A673 (cell line): ENCODE measurements at regions not wholly inside any gene's neighbourhood (a gene's known extent, or its start where the extent isn't known, plus 50 kb on each side); places are given as distances from the start of the nearest gene placed in this dataset.

Experiments used
- EZH2 ChIP-seq: fragments of 200-600 bp; sonication (generic); IDR thresholded peaks from 2 replicates; pipeline ENCODE4 v1.6.1; 2017; ENCODE audit warnings: borderline replicate concordance, low read depth, mild to moderate bottlenecking, mixed read lengths, antibody characterized with exemption, low read length; ENCODE audit not compliant: poor library complexity, severe bottlenecking
- TF ChIP-seq, protein P1 (sequence below): fragments of 300-800, 200-600 bp; sonication (generic); conservative IDR thresholded peaks from 2 replicates; pipeline ENCODE4 v1.5.1; 2017; ENCODE audit warnings: low read depth, mild to moderate bottlenecking, antibody characterized with exemption, low read length, moderate library complexity, mixed read lengths

DNA sequence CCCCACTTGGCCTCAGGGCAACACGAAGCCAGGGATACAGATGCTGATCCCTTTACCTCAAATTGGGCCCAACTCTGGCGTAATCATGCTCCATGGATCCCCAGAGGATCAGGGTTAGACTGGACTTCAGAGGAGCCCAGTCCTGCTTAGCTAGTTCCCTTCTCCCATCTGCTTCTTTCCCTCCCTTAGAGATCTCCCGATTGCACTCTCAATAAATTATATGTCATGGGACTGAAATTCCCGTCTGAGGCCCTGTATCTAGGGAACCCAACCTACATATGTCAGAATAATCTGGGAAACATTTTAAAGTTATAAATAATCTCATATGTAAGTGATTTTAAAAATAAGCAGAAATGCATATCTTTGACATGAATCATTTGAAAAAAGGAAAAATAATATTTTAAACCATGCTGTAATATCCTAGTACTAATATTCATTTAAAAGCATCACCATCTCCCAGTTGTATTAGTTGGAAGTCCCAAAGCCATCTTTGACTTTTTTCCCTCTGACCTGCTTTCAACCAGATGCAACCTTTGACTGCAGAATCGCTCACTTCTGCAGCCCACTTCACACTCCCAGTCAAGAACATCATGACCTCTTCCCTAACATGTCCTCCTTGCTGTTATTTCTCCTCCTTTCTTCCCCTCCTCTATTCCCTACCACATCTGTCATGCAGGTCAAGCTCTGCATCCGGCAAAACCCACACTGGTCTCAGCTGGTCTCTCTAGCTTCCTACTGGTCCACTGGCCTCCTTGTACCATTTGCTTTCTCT, 393.6 kb downstream of the BTBD3 start:
- TF ChIP-seq, protein P1, sequence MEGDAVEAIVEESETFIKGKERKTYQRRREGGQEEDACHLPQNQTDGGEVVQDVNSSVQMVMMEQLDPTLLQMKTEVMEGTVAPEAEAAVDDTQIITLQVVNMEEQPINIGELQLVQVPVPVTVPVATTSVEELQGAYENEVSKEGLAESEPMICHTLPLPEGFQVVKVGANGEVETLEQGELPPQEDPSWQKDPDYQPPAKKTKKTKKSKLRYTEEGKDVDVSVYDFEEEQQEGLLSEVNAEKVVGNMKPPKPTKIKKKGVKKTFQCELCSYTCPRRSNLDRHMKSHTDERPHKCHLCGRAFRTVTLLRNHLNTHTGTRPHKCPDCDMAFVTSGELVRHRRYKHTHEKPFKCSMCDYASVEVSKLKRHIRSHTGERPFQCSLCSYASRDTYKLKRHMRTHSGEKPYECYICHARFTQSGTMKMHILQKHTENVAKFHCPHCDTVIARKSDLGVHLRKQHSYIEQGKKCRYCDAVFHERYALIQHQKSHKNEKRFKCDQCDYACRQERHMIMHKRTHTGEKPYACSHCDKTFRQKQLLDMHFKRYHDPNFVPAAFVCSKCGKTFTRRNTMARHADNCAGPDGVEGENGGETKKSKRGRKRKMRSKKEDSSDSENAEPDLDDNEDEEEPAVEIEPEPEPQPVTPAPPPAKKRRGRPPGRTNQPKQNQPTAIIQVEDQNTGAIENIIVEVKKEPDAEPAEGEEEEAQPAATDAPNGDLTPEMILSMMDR: no peak
- no peak for TF ChIP-seq EZH2
